ENCODE measurements at regions not wholly inside any gene's neighbourhood (a gene's known extent, or its start where the extent isn't known, plus 50 kb on each side); places are given as distances from the start of the nearest gene placed in this dataset.

GRCh38 chr15:29978411-29979382, 104.1 kb upstream of the GOLGA8J start:
- no peak for TF ChIP-seq CTCF (IDR thresholded peaks at IDR 0.05; ENCODE audit: control extremely low read depth in 1 of 3, insufficient read depth in 1 of 3, low read depth in 1 of 3, low read length in 3 of 3)
- TF ChIP-seq POLR2A (IDR thresholded peaks at IDR 0.05; ENCODE audit: control extremely low read depth in 1 of 2, low read depth in 2 of 2, low read length in 2 of 2), result no peak
- TF ChIP-seq JUND (IDR thresholded peaks at IDR 0.05; ENCODE audit: low read length), result no peak
- TF ChIP-seq ZNF274 (IDR thresholded peaks at IDR 0.05; ENCODE audit: borderline replicate concordance, extremely low read depth, low read length), result no peak
- no peak for TF ChIP-seq HDAC6 (IDR thresholded peaks at IDR 0.05; ENCODE audit: low read depth, low read length)
- no peak for TF ChIP-seq SUZ12 (IDR thresholded peaks at IDR 0.05; ENCODE audit: low read length)
- TF ChIP-seq HDAC2 (IDR thresholded peaks at IDR 0.05; ENCODE audit: borderline replicate concordance in 1 of 2, low read depth in 2 of 2, low read length in 2 of 2), result no peak
- no peak for TF ChIP-seq POLR2AphosphoS5 (IDR thresholded peaks at IDR 0.05; ENCODE audit: low read depth, low read length)
- TF ChIP-seq CBX5 (IDR thresholded peaks at IDR 0.05; ENCODE audit: low read depth, low read length), result no peak
- TF ChIP-seq SIX5 (IDR thresholded peaks at IDR 0.05; ENCODE audit: low read depth, low read length), result no peak
- no peak for TF ChIP-seq JUN (IDR thresholded peaks at IDR 0.05; ENCODE audit: low read depth, low read length)
